ENCODE measurements at regions not wholly inside any gene's neighbourhood (a gene's known extent, or its start where the extent isn't known, plus 50 kb on each side); places are given as distances from the start of the nearest gene placed in this dataset.

DNA sequence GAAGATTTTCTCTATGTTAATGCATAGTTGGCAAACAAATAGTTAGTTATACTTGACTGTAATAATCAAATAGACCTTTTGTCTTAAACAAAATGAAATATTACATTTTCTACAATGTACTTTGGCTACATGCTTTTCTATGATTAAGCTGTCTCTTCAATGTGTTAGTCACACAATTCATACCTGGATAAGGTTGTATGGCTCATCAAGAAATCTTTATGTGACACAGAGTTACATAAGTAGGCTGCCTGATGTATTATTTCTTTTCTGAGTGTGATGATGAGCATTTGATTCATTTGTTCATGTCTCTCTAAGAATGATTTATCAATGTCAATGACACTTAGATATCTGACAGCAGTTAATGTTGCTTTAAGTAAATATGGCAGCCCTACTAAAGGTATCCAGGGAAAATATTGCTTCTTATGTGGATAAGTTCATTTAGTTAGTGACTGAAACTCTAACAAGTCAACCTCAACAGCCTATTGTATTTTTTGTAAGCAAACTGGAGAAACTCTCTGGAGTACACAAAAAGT is 157.4 kb upstream of the SOX2 start:
- H3K9me3 Mint-ChIP-seq = peaks cover 3% of the 10 kb centered on the region
- no peak overlapping the region for H3K4me3 Mint-ChIP-seq
- H3K36me3 Mint-ChIP-seq (ENCODE audit: low read depth) = no peaks in the 10 kb centered on the region
- no peaks in the 10 kb centered on the region for H3K27me3 Mint-ChIP-seq
- POLR2A ChIA-PET = no interaction called here
- CTCF ChIA-PET = no interaction called here
- no peak for DNase-seq
- H3K4me1 Mint-ChIP-seq = no peaks in the 10 kb centered on the region
- H3K27ac Mint-ChIP-seq = no peak overlapping the region

DNA sequence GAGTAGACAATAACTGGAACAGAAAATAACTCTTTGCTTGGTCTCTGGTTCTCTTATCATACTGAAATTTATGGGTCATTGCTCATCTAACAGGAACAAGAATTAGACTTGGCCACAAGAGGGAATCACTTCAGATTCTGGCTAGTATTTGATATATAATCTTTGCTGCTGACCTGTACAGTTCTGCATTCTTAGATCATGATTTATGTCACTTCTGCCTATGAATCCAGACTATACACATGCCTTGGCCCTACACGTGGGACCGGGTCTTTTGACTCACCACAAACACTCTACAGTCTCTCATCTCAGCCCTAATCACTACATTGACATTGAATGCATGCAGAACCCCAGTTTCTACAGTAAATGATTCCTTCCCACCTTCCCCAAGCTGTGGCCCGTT is 162.5 kb upstream of the SOX2 start:
- H3K4me1 Mint-ChIP-seq = no peaks in the 10 kb centered on the region
- no peak overlapping the region for H3K4me3 Mint-ChIP-seq
- no peaks in the 10 kb centered on the region for H3K36me3 Mint-ChIP-seq (ENCODE audit: low read depth)
- CTCF ChIA-PET = no interaction called here
- H3K9me3 Mint-ChIP-seq = peaks cover 10% of the 10 kb centered on the region
- DNase-seq = no peak
- H3K27me3 Mint-ChIP-seq = no peaks in the 10 kb centered on the region
- POLR2A ChIA-PET = no interaction called here
- H3K27ac Mint-ChIP-seq = no peak overlapping the region

DNA sequence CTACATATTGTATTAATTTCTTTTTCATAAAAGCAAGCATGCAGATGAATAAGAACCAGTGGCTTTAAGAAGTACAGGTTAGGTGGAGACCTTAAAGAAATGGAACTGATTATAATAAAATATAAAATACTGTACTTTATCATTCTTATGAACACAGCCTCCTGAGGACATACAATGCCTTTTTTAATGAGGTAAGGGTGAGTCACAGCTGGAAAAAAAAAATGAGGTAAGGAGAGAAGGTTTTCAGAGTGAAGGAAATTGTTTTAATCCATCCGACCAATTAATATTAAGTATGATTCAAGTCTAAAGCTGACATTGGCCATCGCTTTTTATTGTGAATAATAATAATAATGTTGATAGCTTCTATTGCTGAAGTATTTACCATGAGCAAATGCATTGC is 170.3 kb upstream of the SOX2 start:
- POLR2A ChIA-PET = no interaction called here
- H3K27me3 Mint-ChIP-seq = no peaks in the 10 kb centered on the region
- CTCF ChIA-PET = interaction anchor here (0.6 kb wide), 1 partner anchor 9 kb away, joined by 3 read pairs; no protein-coding TSS in a partner anchor
- H3K27ac Mint-ChIP-seq = no peak overlapping the region
- no peak overlapping the region for H3K4me3 Mint-ChIP-seq
- H3K4me1 Mint-ChIP-seq = no peaks in the 10 kb centered on the region
- peaks cover 9% of the 10 kb centered on the region for H3K9me3 Mint-ChIP-seq
- no peak for DNase-seq
- H3K36me3 Mint-ChIP-seq (ENCODE audit: low read depth) = no peaks in the 10 kb centered on the region

DNA sequence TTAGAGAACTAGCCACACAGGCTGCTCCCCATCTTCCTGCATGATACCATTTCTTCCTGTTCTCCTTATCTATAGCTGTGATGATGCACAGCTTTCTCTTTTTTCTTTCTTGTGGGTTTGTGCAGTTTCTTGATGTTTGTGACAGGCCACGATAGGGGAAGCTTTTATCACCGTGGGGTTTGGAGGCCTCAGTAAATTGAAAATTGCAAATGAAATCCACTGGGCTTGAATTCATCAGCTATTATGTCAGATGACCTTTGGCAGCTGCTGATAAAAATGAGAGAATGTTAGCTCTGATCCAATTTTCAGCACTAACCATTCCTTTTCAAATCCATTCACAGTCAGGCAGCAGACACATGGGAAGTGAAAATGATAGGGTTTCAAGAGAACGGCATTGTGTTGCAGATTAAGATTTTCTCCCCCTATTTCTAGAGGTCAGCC is 176.9 kb upstream of the SOX2 start:
- peaks cover 7% of the 10 kb centered on the region for H3K9me3 Mint-ChIP-seq

DNA sequence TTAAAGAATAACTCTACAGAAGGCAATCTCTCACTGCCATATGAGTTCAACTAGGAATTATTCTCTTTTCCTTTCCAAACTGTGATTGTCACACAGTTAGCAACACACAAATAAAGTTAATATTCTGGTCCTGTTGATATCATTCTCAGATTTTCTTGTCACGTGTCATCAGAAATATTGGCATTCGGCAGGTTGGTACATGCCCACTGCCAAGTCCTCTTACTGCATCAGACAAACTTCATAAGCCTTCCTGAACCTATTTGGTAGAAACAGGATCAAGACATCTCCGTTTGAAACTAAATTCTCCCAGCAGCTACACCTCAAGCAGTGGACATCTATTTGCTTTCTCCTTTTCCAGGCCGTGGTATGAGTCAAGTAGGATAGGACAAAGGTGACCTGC is 177.9 kb upstream of the SOX2 start:
- Mint-ChIP-seq H3K4me1 (no peaks in the 10 kb centered on the region), H3K36me3 (ENCODE audit: low read depth) (no peaks in the 10 kb centered on the region), H3K4me3 (no peak overlapping the region), H3K27me3 (no peaks in the 10 kb centered on the region), H3K27ac (no peak overlapping the region), H3K9me3 (peaks cover 7% of the 10 kb centered on the region)
- CTCF ChIA-PET = no interaction called here
- DNase-seq = no peak
- POLR2A ChIA-PET = no interaction called here

More for the DNA sequence above, 176.9 kb upstream of the SOX2 start:
- Mint-ChIP-seq H3K4me3 (no peak overlapping the region), H3K27ac (no peak overlapping the region), H3K27me3 (no peaks in the 10 kb centered on the region), H3K36me3 (ENCODE audit: low read depth) (no peaks in the 10 kb centered on the region), H3K4me1 (no peaks in the 10 kb centered on the region)
- ChIA-PET POLR2A (no interaction called here), CTCF (interaction anchor here (1.2 kb wide), 1 partner anchor 760 kb away, joined by 3 read pairs; no protein-coding TSS in a partner anchor)
- no peak for DNase-seq

DNA sequence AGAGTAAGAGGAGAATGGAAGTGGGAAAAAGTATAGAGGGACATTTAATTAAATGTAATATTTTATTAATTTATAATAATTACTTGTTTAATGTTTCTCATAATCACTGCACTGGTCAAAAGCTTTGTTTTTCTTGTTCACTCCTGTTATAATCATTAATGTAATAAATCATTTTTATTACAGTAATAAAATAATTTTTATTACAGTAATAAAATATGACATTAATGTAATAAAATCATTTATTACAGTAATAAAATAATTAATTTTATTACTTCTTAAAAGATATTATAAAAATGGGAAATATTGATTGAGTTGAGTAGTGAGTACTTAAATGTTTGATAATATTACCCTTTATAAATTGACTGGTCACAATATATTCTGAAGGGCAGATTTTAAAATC is 181.1 kb upstream of the SOX2 start:
- no peaks in the 10 kb centered on the region for H3K36me3 Mint-ChIP-seq (ENCODE audit: low read depth)
- no peaks in the 10 kb centered on the region for H3K27me3 Mint-ChIP-seq
- peaks cover 6% of the 10 kb centered on the region for H3K9me3 Mint-ChIP-seq
- no peaks in the 10 kb centered on the region for H3K4me1 Mint-ChIP-seq
- ChIA-PET CTCF (no interaction called here), POLR2A (no interaction called here)
- no peak for DNase-seq
- no peak overlapping the region for H3K27ac Mint-ChIP-seq
- no peak overlapping the region for H3K4me3 Mint-ChIP-seq

DNA sequence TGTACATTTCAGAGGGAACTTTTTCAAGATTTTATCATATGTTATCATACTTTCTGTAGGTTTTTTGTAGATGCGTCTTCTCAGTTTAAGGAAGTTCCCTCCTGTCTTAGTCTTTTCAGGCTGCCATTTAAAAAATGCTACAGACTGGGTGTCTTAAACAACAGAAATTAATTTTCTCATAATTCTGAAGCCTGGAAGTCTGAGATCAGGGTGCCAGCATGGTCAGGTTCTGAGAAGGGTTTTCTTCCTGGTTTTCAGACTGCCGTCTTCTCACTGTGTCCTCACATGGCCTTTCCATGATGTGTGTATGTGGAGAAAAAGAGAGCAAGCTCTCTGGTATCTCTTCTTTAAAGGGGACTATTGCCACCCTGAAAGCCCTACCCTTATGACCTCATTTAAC is 189.9 kb upstream of the SOX2 start:
- ChIA-PET POLR2A (no interaction called here), CTCF (no interaction called here)
- no peaks in the 10 kb centered on the region for H3K27me3 Mint-ChIP-seq
- no peaks in the 10 kb centered on the region for H3K36me3 Mint-ChIP-seq (ENCODE audit: low read depth)
- no peak for DNase-seq
- no peaks in the 10 kb centered on the region for H3K4me1 Mint-ChIP-seq
- peaks cover 8% of the 10 kb centered on the region for H3K9me3 Mint-ChIP-seq
- H3K27ac Mint-ChIP-seq = no peak overlapping the region
- H3K4me3 Mint-ChIP-seq = no peak overlapping the region

DNA sequence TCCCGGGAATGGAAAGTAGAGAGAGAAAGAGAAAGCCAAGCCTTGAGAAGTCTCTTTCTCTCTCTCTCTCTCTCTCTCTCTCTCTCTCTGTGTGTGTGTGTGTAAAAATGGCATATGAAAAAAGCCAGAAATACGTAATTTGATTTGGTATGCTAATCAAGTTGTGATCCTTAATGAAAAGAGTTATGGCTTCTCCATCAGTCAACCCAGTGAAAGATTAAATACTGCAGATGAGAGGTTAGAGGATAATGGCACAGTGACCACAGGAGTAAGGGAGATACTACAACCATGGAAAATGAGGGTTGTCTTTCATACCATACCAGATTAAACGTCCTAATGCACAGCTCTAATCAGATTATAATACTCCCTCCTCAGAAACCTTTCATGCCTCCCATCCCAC is 193.5 kb upstream of the SOX2 start:
- no peak for DNase-seq
- H3K27me3 Mint-ChIP-seq = no peaks in the 10 kb centered on the region
- H3K4me3 Mint-ChIP-seq = no peak overlapping the region
- no peaks in the 10 kb centered on the region for H3K36me3 Mint-ChIP-seq (ENCODE audit: low read depth)
- no peaks in the 10 kb centered on the region for H3K4me1 Mint-ChIP-seq
- CTCF ChIA-PET = no interaction called here
- H3K27ac Mint-ChIP-seq = no peak overlapping the region
- H3K9me3 Mint-ChIP-seq = peaks cover 7% of the 10 kb centered on the region
- POLR2A ChIA-PET = no interaction called here

DNA sequence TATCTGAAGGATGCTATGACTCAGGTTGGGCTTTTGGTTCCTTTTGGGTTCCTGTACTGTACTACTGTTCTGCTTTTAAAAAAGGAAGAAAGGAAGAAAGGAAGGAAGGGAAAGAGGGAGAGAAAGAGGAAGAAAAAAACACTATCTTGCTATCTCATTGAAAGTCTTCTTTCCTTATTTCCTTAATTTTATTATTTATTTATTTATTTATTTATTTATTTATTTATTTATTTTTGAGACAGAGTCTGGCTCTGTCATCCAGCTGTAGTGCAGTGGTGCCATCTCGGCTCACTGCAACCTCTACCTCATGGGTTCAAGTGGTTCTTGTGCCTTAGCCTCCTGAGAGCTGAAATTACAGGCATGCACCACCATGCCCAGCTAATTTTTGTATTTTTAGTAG is 198.9 kb upstream of the SOX2 start:
- Mint-ChIP-seq H3K4me3 (no peak overlapping the region), H3K36me3 (ENCODE audit: low read depth) (no peaks in the 10 kb centered on the region), H3K4me1 (no peaks in the 10 kb centered on the region), H3K9me3 (peaks cover 14% of the 10 kb centered on the region), H3K27me3 (no peaks in the 10 kb centered on the region), H3K27ac (no peak overlapping the region)
- no peak for DNase-seq
- ChIA-PET CTCF (interaction anchor here (0.9 kb wide), 1 partner anchor 647 kb away, joined by 3 read pairs; no protein-coding TSS in a partner anchor), POLR2A (no interaction called here)

DNA sequence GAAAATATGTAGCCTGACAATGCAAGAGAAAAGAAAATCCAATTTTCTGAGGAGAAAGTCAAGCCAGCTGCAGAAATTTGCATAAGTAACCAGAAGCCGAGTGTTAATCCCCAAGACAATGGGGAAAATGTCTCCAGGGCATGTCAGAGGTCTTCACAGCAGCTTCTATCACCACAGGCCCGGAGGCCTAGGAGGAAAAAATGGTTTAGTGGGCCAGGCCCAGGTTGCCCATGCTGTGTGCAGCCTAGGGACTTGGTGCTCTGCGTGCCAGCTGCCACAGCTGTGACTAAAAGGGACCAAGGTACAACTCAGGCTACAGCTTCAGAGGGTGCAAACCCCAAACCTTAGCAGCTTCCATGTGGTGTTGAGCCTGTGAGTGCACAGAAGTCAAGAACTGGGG is 201.2 kb upstream of the SOX2 start:
- no peak for DNase-seq
- ChIA-PET CTCF (no interaction called here), POLR2A (no interaction called here)
- peaks cover 14% of the 10 kb centered on the region for H3K9me3 Mint-ChIP-seq
- H3K4me3 Mint-ChIP-seq = no peak overlapping the region
- H3K4me1 Mint-ChIP-seq = no peaks in the 10 kb centered on the region
- H3K27me3 Mint-ChIP-seq = no peaks in the 10 kb centered on the region
- H3K27ac Mint-ChIP-seq = no peak overlapping the region
- H3K36me3 Mint-ChIP-seq (ENCODE audit: low read depth) = no peaks in the 10 kb centered on the region

DNA sequence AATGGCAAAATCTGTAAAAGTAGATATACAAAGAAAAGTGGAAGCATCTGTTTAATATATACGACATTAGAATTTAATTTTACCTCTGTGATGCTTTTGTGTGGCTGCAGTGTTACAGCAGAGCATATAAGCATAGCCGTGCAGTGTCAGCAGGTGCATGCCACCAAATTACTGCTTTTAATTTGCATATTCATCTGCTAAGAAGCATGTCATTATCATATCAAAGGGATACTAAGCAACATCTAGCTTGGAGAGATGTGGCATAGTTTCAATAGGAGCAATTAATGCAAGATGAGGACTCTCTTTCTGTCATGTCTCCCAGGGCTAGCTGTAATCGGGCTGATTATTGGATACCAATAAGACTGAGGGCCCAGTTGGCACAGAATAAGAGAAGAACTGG is 214.4 kb upstream of the SOX2 start:
- POLR2A ChIA-PET = no interaction called here
- H3K4me3 Mint-ChIP-seq = no peak overlapping the region
- no peaks in the 10 kb centered on the region for H3K9me3 Mint-ChIP-seq
- H3K4me1 Mint-ChIP-seq = no peaks in the 10 kb centered on the region
- CTCF ChIA-PET = no interaction called here
- DNase-seq = no peak
- H3K27me3 Mint-ChIP-seq = no peaks in the 10 kb centered on the region
- H3K27ac Mint-ChIP-seq = no peak overlapping the region
- no peaks in the 10 kb centered on the region for H3K36me3 Mint-ChIP-seq (ENCODE audit: low read depth)

DNA sequence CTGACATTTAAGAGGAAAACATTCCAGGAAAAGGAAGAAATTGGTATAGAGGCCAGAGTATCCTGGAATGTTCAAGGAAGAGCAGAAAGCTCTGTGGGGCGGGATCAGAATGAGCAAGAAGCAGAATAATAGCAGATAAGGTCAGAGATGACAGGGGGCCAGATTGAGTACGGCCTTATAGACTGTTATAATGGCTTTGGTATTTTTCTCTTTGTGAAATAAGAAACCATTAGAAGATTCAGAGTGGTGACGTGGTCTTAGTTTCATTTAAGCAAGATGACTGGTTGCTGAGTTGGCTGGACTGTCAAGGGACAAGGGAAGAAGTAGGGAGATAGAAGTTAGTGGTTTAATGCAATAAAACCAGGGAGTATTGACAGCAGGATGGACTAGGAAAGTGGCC is 218.3 kb upstream of the SOX2 start:
- Mint-ChIP-seq H3K27ac (no peak overlapping the region), H3K36me3 (ENCODE audit: low read depth) (no peaks in the 10 kb centered on the region), H3K9me3 (peaks cover 3% of the 10 kb centered on the region), H3K4me1 (no peaks in the 10 kb centered on the region), H3K4me3 (no peak overlapping the region), H3K27me3 (no peaks in the 10 kb centered on the region)
- DNase-seq = no peak
- CTCF ChIA-PET = interaction anchor here (0.6 kb wide), 1 partner anchor 208 kb away, joined by 3 read pairs; no protein-coding TSS in a partner anchor
- POLR2A ChIA-PET = no interaction called here

DNA sequence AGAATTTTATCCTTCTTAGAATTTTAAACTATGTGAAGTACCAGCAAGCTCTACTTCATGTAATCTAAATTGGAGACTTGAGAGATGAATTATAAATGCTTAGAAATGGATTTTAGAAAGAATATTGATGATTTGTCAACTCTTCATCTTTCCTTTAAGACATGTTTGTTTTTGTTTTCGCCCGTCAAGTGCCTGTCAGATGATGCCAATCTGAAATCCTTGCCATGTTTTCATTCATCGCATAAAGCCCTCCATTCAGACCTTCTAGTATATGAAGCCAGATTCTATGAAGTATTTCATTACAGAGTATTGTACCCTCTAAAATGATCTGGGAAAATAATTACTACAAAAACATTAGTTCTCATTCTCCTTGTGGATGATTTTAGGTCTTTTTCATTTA is 223.2 kb upstream of the SOX2 start:
- CTCF ChIA-PET = no interaction called here
- no peak overlapping the region for H3K4me3 Mint-ChIP-seq
- H3K36me3 Mint-ChIP-seq (ENCODE audit: low read depth) = no peaks in the 10 kb centered on the region
- H3K9me3 Mint-ChIP-seq = peaks cover 3% of the 10 kb centered on the region
- no peaks in the 10 kb centered on the region for H3K4me1 Mint-ChIP-seq
- DNase-seq = no peak
- POLR2A ChIA-PET = no interaction called here
- no peak overlapping the region for H3K27ac Mint-ChIP-seq
- no peaks in the 10 kb centered on the region for H3K27me3 Mint-ChIP-seq

DNA sequence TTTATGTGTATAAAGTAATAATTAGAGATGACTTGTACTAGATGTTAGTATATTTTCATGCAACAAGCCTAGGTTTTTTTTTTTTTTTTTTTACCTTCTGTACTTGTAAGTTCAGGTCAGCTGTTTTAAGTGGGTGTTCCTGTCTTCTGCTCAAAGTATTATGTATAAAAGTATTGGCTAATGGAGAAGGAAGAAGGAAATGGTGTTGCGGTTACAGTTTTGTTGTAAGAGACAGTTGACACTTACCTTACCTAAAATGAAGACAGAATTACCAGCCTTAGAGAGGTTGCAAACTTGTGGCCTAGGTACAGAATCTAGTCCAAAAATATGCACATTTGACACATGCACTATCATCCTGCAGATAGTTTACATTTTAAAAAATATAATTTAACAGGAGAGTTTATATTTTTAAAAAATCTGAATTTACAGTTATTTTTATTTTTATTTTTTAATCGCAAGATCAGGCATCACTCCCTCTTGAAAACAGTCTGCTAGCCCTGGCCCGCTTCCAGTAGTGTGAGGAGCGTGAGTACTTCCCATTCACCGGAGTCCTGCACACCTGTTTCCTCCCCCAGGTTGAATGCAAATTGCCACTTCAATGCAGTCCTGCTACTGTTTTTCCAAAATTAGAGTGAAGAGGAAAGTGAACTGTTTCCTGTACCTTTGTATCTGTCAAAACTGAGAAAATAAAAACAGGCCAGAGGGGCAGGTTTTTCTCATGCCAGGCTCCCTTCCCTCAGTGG is 224.3 kb upstream of the SOX2 start:
- Mint-ChIP-seq H3K9me3 (peaks cover 3% of the 10 kb centered on the region), H3K4me3 (no peak overlapping the region), H3K27me3 (no peaks in the 10 kb centered on the region), H3K27ac (no peak overlapping the region), H3K4me1 (no peaks in the 10 kb centered on the region), H3K36me3 (ENCODE audit: low read depth) (no peaks in the 10 kb centered on the region)
- no peak for DNase-seq
- POLR2A ChIA-PET = no interaction called here
- CTCF ChIA-PET = interaction anchor here (0.7 kb wide), 1 partner anchor 311 kb away, joined by 4 read pairs; no protein-coding TSS in a partner anchor
